Sigmoid colon (tissue), 6 donors: ENCODE measurements at regions not wholly inside any gene's neighbourhood (a gene's known extent, or its start where the extent isn't known, plus 50 kb on each side); places are given as distances from the start of the nearest gene placed in this dataset.

Experiments used
- DNase-seq: peaks from one replicate; pipeline ENCODE4 v3.0.0-alpha.2; 2019
- H3K27ac ChIP-seq, 4 donors: fragments of 200-600 bp; sonication (generic); one replicate each; pipeline ENCODE4 v1.5.1; 2016 to 2019; ENCODE audit warnings: mild to moderate bottlenecking in 1 of 4
- H3K27me3 ChIP-seq, 3 donors: fragments of 200-600 bp; sonication (generic); one replicate each; pipeline ENCODE4 v1.5.1; 2019; ENCODE audit warnings: mild to moderate bottlenecking in 1 of 3
- H3K36me3 ChIP-seq, 4 donors: fragments of 200-600 bp; sonication (generic); one replicate each; pipeline ENCODE4 v1.5.1; 2016 to 2019
- H3K4me1 ChIP-seq, 4 donors: fragments of 200-600 bp; sonication (generic); one replicate each; pipeline ENCODE4 v1.5.1; 2017 to 2019
- H3K4me3 ChIP-seq, 4 donors: fragments of 200-600 bp; sonication (generic); one replicate each; pipeline ENCODE4 v1.5.1; 2017 to 2019; ENCODE audit warnings: mild to moderate bottlenecking in 2 of 4, moderate library complexity in 1 of 4
- H3K9me3 ChIP-seq, 4 donors: fragments of 200-600 bp in 3 of 4; sonication (generic) in 3 of 4; one replicate each; pipeline versions ENCODE4 v1.5.1 to v1.6.1; 2013 to 2019
- EP300 ChIP-seq, 4 donors: sonication (generic); formaldehyde crosslinking; IDR thresholded peaks; one replicate each; pipeline ENCODE4 v1.6.1; 2017; ENCODE audit warnings: antibody characterized with exemption in 4 of 4
- POLR2A ChIP-seq, 2 donors: fragments of 450-650 bp; IDR thresholded peaks; one replicate each; pipeline ENCODE4 v1.6.1; 2016; ENCODE audit warnings: antibody characterized with exemption in 2 of 2, mild to moderate bottlenecking in 2 of 2, moderate library complexity in 2 of 2
- POLR2AphosphoS5 ChIP-seq, 4 donors: sonication (generic); formaldehyde crosslinking; IDR thresholded peaks; one replicate each; pipeline ENCODE4 v1.6.1; 2017; ENCODE audit warnings: antibody characterized with exemption in 4 of 4
- WGBS, 2 donors: extraction: QIAGEN DNeasy Blood & Tissue Kit; methylation state at CpG; one replicate each; pipeline ENCODE4 v1.1.7; 2013; 5-methylcytosine and 5-hydroxymethylcytosine counted together
- intact Hi-C: fragments of 100-400 bp; cut with DNase I; formaldehyde crosslinking; loops from one replicate; pipeline ENCODE4 v1.15.1; 2023
- TF ChIP-seq, protein P1 (sequence below), 4 experiments: fragments of 450-650 bp in 3 of 4; fragments of 200-600 bp in 1 of 4; IDR thresholded peaks; one replicate each; pipeline ENCODE4 v1.5.1; 2016 to 2019; ENCODE audit warnings: antibody characterized with exemption in 4 of 4, mild to moderate bottlenecking in 3 of 4, moderate library complexity in 2 of 4
- donor health status: healthy with polysubstance abuse.
- donor health status: healthy.

GRCh38 chr2:224136396-224136795 lies 97.3 kb upstream of the SERPINE2 start:
- TF ChIP-seq EP300 (IDR thresholded peaks at IDR 0.05) (no peak), POLR2A (IDR thresholded peaks at IDR 0.05) (no peak), POLR2AphosphoS5 (IDR thresholded peaks at IDR 0.05) (no peak)
- TF ChIP-seq, protein P1, sequence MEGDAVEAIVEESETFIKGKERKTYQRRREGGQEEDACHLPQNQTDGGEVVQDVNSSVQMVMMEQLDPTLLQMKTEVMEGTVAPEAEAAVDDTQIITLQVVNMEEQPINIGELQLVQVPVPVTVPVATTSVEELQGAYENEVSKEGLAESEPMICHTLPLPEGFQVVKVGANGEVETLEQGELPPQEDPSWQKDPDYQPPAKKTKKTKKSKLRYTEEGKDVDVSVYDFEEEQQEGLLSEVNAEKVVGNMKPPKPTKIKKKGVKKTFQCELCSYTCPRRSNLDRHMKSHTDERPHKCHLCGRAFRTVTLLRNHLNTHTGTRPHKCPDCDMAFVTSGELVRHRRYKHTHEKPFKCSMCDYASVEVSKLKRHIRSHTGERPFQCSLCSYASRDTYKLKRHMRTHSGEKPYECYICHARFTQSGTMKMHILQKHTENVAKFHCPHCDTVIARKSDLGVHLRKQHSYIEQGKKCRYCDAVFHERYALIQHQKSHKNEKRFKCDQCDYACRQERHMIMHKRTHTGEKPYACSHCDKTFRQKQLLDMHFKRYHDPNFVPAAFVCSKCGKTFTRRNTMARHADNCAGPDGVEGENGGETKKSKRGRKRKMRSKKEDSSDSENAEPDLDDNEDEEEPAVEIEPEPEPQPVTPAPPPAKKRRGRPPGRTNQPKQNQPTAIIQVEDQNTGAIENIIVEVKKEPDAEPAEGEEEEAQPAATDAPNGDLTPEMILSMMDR (IDR thresholded peaks at IDR 0.05) = no peak
- no peaks in the 10 kb centered on the region for H3K27me3 ChIP-seq
- WGBS, 2 donors = 89 to 91% methylated on average over 4 of the region's 4 CpGs
- no peak for DNase-seq
- H3K4me1 ChIP-seq = no peaks in the 10 kb centered on the region
- H3K27ac ChIP-seq = no peak overlapping the region
- H3K9me3 ChIP-seq = no peaks in the 10 kb centered on the region
- H3K4me3 ChIP-seq = no peak overlapping the region
- H3K36me3 ChIP-seq = no peaks in the 10 kb centered on the region
- intact Hi-C loops = no loop called here

DNA sequence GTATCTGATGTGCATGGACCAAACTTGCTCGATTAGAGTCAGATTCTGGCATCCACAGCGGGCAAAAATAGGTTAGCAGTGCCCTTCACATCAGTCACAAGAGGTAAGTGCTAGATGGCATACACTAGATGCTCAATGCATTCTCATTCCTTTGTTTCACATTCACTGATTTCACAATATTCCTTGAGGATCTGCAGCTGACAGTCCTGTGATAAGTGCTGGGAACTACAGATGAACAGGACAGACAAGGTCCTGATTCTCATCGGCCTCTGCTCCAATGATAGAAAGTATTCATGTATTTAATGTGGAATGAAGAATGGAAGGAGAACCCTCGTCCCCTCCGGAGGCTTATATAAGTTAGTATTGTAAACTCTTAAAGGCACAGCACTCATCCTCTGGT lies 96.8 kb upstream of the SERPINE2 start:
- WGBS, 2 donors = 89 to 90% methylated on average over 5 of the region's 5 CpGs
- DNase-seq = no peak
- TF ChIP-seq POLR2AphosphoS5 (IDR thresholded peaks at IDR 0.05) (no peak), EP300 (IDR thresholded peaks at IDR 0.05) (no peak)
- Histone ChIP-seq H3K4me1 (no peaks in the 10 kb centered on the region), H3K27me3 (no peaks in the 10 kb centered on the region), H3K27ac (no peak overlapping the region), H3K36me3 (no peaks in the 10 kb centered on the region), H3K9me3 (no peaks in the 10 kb centered on the region), H3K4me3 (no peak overlapping the region)
- intact Hi-C loops = no loop called here

DNA sequence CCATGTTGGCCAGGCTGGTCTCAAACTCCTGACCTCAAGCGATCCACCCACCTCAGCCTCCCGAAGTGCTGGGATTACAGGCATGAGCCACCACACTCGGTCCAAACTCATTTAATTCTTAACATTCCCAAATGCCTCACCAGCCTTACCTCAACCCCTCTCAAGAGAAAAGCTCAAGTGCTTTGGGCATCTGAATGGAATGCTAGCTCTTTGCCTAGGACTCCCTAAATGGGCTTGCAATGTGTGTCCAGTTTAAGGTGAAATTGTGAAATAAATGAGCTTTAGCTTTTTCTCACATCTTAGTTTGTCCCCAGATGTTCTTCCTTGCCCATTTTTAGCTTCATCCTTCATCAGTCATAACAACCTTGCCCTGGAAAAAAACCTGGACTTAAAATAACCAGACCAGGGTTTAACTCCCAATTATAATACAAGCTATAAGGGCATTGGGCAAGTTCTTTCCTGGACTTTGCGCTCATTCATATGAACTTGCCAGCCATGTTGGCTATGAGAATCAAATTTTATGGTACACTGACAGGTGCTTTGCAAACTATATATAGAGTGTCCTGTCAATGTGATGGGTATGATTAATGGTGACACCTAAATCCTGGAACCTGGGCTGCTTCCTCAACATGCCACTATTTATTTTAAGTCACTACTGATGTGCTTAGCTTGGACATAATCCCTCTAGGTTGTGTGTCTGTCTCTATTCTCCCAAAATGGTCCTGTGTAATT lies 95.1 kb upstream of the SERPINE2 start:
- TF ChIP-seq POLR2AphosphoS5 (IDR thresholded peaks at IDR 0.05) = no peak
- no peak for DNase-seq
- 93 to 94% methylated on average over 4 of the region's 4 CpGs for WGBS, 2 donors
- Histone ChIP-seq H3K36me3 (no peaks in the 10 kb centered on the region), H3K9me3 (no peaks in the 10 kb centered on the region), H3K4me1 (no peaks in the 10 kb centered on the region), H3K27me3 (no peaks in the 10 kb centered on the region), H3K27ac (no peak overlapping the region), H3K4me3 (no peak overlapping the region)
- intact Hi-C loops = no loop called here

- WGBS, 2 donors = 83 to 87% methylated on average over 4 of the region's 4 CpGs
- no peak overlapping the region for H3K27ac ChIP-seq
- peaks cover 0 to 8% (median 3%) of the 10 kb centered on the region in 4 donors for H3K4me1 ChIP-seq
- H3K36me3 ChIP-seq = no peaks in the 10 kb centered on the region
- H3K9me3 ChIP-seq = no peaks in the 10 kb centered on the region
- no peak overlapping the region for H3K4me3 ChIP-seq
- DNase-seq = no peak
- no peaks in the 10 kb centered on the region for H3K27me3 ChIP-seq
- intact Hi-C loops = no loop called here
- TF ChIP-seq POLR2A (IDR thresholded peaks at IDR 0.05) = no peak
- no peak for TF ChIP-seq EP300 (IDR thresholded peaks at IDR 0.05)
- TF ChIP-seq, protein P1 (IDR thresholded peaks at IDR 0.05) = no peak
- no peak for TF ChIP-seq POLR2AphosphoS5 (IDR thresholded peaks at IDR 0.05)
Observed at GRCh38 chr2:224133387-224133786, 94.3 kb upstream of the SERPINE2 start.

- Histone ChIP-seq H3K27me3 (no peaks in the 10 kb centered on the region), H3K4me1 (peaks cover 0 to 17% (median 11%) of the 10 kb centered on the region in 4 donors), H3K9me3 (no peaks in the 10 kb centered on the region), H3K27ac (no peak overlapping the region), H3K36me3 (no peaks in the 10 kb centered on the region), H3K4me3 (no peak overlapping the region)
- no peak for DNase-seq
- WGBS, 2 donors = 44 to 48% methylated on average over 5 of the region's 5 CpGs
- TF ChIP-seq EP300 (IDR thresholded peaks at IDR 0.05) (no peak), POLR2A (IDR thresholded peaks at IDR 0.05) (no peak)
- TF ChIP-seq, protein P1 (IDR thresholded peaks at IDR 0.05) = no peak
- intact Hi-C loops = no loop called here
Observed at GRCh38 chr2:224127871-224128501, 88.9 kb upstream of the SERPINE2 start.
